ENCODE measurements at regions not wholly inside any gene's neighbourhood (a gene's known extent, or its start where the extent isn't known, plus 50 kb on each side); places are given as distances from the start of the nearest gene placed in this dataset.

DNA sequence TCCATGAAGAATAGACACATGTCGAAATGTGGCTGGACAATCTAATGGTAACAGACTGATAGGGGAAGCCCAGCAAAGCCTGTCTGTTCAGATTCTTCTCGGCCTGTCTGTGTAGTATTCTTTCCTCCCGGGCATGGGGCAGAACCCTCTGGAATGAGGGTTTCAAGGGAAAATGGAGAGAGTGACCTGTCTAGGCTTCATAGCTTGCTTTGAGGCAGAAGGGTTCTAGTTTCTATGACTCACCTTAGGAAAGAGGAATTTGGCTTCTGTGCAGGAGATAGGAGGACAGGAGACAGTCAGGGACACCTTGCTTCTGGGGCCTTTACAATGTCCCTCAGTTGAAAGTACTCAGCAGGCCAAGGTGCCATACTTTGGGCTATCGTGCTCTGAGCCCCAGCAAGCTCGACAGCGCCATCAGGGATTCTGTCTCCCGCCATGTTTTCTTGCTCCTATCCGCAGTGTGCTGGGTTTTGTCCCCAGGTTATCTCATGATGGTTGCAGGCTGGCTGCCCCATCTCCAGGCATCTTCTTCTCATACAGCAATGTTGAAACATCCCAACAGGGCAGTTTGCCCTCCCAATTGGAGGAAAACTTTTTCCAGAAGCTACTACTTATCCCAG lies 74.7 kb upstream of the TLK1 start:
- Mint-ChIP-seq H3K4me1 (ENCODE audit: low read depth) (peaks cover 4% of the 10 kb centered on the region), H3K27me3 (no peaks in the 10 kb centered on the region), H3K27ac (no peak overlapping the region), H3K9me3 (ENCODE audit: low read depth) (no peaks in the 10 kb centered on the region), H3K36me3 (peaks cover 2% of the 10 kb centered on the region), H3K4me3 (no peak overlapping the region)

DNA sequence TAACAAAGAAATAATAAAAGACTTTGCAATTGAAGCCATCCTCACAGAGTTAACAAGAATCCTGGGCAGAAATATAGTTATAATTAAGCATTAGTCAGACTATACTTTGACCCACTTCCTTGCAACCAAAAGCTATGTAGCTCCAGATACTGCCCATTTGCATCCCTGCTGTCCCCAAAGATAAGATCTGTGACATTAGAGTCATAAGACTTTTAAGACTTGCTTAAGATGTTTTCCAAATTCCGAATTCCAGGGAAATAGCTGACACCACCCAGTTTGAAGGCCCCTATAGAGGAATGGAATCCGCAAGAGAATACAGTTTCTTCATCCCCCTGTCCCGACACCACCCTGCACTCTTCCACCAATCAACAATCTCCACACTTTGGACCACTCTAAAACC lies 69.5 kb upstream of the TLK1 start:
- Mint-ChIP-seq H3K27ac (no peak overlapping the region), H3K27me3 (peaks cover 1% of the 10 kb centered on the region), H3K4me3 (no peak overlapping the region)

DNA sequence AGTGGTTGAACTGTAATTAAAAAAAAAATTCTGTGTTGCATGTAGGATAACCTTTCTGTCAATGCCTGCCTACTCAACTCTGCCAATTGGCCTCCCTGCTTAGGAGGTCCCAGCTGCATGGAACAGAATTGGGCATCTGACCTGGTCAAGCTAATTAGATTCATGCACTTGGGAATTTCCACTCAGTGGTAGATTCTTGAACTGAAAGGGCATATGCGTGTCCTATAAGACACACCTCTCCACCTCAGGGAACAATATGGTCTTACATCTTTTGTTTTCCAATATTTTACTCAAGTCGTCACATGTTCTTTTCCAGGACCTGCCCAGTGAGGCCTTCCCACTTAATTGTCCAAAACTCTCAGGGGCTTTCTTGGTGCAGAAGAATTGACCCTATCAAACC lies 68.1 kb upstream of the TLK1 start:
- Mint-ChIP-seq H3K4me3 (no peak overlapping the region), H3K27me3 (peaks cover 1% of the 10 kb centered on the region), H3K4me1 (ENCODE audit: low read depth) (no peaks in the 10 kb centered on the region), H3K9me3 (ENCODE audit: low read depth) (no peaks in the 10 kb centered on the region), H3K27ac (no peak overlapping the region), H3K36me3 (peaks cover 6% of the 10 kb centered on the region)

More for the DNA sequence above, 69.5 kb upstream of the TLK1 start:
- H3K36me3 Mint-ChIP-seq, result peaks cover 2% of the 10 kb centered on the region
- no peaks in the 10 kb centered on the region for H3K4me1 Mint-ChIP-seq (ENCODE audit: low read depth)
- no peaks in the 10 kb centered on the region for H3K9me3 Mint-ChIP-seq (ENCODE audit: low read depth)

DNA sequence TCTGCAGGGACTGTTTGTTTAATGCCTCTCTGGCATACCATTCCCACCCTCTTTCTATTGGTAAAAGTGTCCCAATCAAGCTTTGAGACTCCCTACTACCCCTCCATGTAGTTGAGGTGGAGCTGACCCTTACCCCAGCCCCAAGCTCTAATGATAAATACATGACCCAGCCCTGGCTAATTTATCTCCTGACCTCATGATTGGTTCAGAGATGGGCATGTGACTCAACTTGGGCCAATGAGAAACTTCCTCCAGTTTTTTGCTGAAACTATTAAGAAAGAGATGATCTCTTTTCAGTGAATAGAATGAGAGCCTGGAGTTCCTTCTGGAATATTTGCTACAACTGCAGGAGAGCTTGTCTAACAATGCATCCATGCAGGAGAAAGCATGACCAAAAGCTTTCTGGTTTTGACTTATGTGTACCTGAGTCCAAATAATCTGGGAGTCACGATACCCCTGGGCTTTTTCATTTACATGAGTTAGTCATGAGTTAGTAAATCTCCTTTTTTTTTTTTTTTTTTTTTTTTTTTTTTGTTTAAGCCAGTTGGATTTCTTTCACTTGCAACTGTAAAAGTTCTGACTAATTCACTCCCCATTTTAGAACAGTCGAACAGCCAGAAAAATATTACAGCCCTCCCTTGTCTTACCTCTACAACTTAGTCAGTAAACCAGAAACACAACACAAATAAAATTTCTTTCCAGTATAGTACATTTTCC lies 66.5 kb upstream of the TLK1 start:
- Mint-ChIP-seq H3K9me3 (ENCODE audit: low read depth) (no peaks in the 10 kb centered on the region), H3K27me3 (peaks cover 1% of the 10 kb centered on the region), H3K4me1 (ENCODE audit: low read depth) (no peaks in the 10 kb centered on the region), H3K36me3 (peaks cover 7% of the 10 kb centered on the region), H3K4me3 (no peak overlapping the region), H3K27ac (no peak overlapping the region)

DNA sequence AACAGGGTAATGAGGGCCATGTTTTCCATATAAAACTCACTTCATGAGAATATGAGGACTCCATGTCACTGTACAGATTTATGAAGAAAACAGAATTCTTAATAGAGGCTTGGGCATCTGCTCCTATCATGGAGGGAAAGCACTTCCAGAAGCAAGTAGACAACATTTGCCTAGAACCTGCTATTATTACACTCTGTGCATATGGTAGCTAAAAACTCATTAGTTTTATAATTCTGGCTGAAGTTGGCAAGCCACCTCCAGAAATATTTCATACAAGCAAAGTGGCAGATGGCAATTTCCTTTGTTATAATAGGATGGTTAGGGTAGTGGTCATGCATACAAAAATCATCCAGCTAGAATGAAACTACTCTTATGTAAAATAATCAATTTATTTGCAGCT lies 65.8 kb upstream of the TLK1 start:
- H3K36me3 Mint-ChIP-seq, result peaks cover 7% of the 10 kb centered on the region
- no peaks in the 10 kb centered on the region for H3K4me1 Mint-ChIP-seq (ENCODE audit: low read depth)
- H3K9me3 Mint-ChIP-seq (ENCODE audit: low read depth), result no peaks in the 10 kb centered on the region
- no peak overlapping the region for H3K27ac Mint-ChIP-seq
- H3K27me3 Mint-ChIP-seq, result peaks cover 1% of the 10 kb centered on the region
- no peak overlapping the region for H3K4me3 Mint-ChIP-seq

DNA sequence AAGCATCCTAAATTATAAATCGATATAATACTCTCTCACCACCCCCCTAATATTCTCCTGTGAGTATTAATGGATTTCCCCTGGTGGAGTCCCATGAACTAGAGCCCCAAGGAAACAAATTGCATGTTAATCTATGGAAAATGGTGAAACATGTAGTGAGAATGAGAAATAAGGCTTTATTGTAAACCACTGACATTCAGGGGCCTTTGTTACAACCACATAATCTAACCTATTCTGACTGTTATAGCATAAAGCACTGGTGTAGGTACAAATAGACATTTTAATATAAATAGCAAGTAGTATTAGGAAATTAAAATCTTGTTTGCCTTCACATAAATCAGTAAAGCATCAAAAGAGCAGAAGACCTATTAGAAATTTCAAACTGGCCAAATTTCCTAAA lies 65.3 kb upstream of the TLK1 start:
- Mint-ChIP-seq H3K4me1 (ENCODE audit: low read depth) (no peaks in the 10 kb centered on the region), H3K9me3 (ENCODE audit: low read depth) (no peaks in the 10 kb centered on the region), H3K27me3 (peaks cover 1% of the 10 kb centered on the region), H3K4me3 (no peak overlapping the region), H3K27ac (no peak overlapping the region), H3K36me3 (peaks cover 7% of the 10 kb centered on the region)

DNA sequence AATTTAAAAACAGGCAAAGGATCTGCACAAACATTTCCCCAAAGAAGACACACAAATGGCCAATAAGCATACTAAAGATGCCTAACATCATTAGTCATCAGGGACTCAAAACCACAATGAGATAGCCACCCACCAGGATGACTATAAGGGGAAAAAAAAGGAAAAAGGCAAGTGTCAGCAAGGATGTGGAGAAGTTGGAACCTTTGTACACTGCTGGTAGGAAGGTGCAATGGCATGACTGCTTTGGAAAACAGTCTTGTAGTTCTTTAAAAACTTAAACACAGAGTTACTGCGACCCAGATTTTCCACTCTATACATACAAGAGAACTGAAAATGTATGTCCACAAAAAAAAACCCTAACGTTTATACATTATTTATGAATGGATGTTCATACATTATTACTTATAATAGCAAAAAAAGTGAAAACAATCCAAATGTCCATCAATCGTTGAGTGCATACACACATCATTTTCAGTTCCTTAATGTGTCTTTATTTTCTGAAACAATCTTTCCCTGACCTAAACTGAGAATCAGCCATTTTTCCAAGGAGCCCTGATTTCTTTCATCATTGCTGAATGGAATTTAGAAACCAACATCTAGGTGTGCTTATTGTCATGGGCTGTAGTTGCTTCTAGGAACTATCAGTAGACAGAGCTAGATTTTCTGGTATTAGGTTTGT lies 64.7 kb upstream of the TLK1 start:
- Mint-ChIP-seq H3K36me3 (peaks cover 7% of the 10 kb centered on the region), H3K27ac (no peak overlapping the region), H3K9me3 (ENCODE audit: low read depth) (no peaks in the 10 kb centered on the region), H3K4me3 (no peak overlapping the region), H3K4me1 (ENCODE audit: low read depth) (no peaks in the 10 kb centered on the region), H3K27me3 (peaks cover 1% of the 10 kb centered on the region)

DNA sequence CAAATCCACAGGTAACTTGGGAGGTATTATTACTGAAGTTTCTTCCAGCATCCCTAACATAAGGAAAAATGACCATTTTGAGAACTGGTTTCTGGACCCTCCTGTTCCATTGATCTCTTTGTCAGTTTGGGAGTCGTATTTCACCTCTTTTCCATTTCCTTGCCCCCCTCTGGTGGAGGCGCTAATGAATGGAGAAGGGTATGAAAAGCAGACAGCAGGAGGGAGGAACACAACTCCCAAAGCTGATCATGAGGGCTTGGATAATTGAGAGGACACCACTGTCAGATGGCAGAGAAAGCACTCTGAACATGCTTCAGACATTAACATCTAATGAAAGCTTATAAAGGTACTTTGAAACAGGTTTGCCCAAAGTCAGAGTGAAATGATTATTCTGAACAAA lies 56.6 kb upstream of the TLK1 start:
- Mint-ChIP-seq H3K9me3 (ENCODE audit: low read depth) (peaks cover 3% of the 10 kb centered on the region), H3K4me3 (no peak overlapping the region), H3K4me1 (ENCODE audit: low read depth) (peaks cover 2% of the 10 kb centered on the region), H3K27ac (no peak overlapping the region), H3K36me3 (peaks cover 3% of the 10 kb centered on the region), H3K27me3 (no peaks in the 10 kb centered on the region)

DNA sequence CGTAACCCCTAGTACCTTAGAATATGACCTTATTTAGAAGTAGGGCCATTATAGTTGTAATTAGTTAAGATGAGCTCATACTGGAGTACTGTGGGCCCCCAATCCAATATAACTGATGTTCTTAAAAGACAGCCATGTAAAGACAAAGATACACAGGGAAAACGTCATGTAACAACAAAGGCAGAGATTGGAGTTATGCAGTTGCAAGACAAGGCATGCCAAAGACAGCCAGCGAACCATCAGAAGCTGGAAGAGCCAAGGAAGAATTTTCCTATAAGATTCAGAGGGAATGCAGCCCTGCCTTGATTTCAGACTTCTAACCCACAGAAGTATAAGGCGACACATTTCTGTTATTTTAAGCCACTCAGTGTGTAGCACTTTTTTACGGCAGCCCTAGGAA lies 55.9 kb upstream of the TLK1 start:
- Mint-ChIP-seq H3K9me3 (ENCODE audit: low read depth) (peaks cover 3% of the 10 kb centered on the region), H3K27me3 (no peaks in the 10 kb centered on the region), H3K27ac (no peak overlapping the region), H3K4me3 (no peak overlapping the region), H3K36me3 (peaks cover 3% of the 10 kb centered on the region), H3K4me1 (ENCODE audit: low read depth) (peaks cover 4% of the 10 kb centered on the region)

DNA sequence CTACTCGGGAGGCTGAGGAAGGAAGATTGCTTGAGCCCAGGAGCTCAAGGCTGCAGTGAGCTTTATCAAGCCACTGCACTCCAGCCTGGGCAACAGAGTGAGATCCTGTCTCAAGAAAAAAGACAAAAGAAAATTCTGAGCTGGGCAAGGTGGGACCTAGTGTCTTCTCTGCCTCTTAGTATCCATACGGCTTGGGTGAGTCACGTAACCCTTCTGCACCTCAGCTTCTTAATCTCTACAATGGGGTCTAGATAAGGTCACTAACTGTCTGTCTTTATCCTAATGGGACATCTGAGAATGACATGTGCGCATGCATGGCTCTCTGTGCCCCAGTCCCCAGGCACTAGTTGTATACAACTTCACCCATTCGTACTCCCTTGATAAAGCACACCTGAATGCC lies 53.4 kb upstream of the TLK1 start:
- H3K27me3 Mint-ChIP-seq, result no peaks in the 10 kb centered on the region
- H3K27ac Mint-ChIP-seq, result no peak overlapping the region
- no peak overlapping the region for H3K4me3 Mint-ChIP-seq
- peaks cover under 1% of the 10 kb centered on the region for H3K9me3 Mint-ChIP-seq (ENCODE audit: low read depth)
- peaks cover 19% of the 10 kb centered on the region for H3K4me1 Mint-ChIP-seq (ENCODE audit: low read depth)
- H3K36me3 Mint-ChIP-seq, result peaks cover under 1% of the 10 kb centered on the region

DNA sequence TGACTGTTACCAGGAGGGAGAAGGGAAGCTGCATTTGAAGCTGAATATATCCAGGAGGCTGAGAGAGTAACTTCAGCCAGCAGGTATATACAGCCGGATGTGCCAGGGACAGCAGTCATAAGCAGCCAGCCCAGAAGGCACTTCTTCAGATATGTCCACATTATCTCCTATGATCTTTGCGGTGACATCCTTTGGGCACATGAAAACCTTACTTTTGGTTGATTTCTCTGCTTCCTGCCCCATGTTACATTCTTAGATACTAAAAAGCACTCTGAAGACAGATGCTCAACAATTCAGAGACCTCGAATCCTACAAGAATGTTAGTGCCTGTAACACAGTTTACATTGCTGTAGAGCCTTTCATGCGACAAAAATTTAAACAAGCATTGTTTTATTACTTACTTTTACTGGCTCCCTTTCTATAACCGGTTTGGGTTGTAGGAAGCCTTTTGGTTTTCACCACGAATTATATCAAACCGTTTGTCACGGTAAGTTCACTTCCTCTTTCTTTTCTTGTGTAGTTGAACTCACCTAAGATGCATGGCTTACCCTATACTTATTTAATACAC lies 50.3 kb upstream of the TLK1 start:
- peak overlapping the region; percentile 80 for H3K4me3 Mint-ChIP-seq
- no peaks in the 10 kb centered on the region for H3K36me3 Mint-ChIP-seq
- no peaks in the 10 kb centered on the region for H3K27me3 Mint-ChIP-seq
- peak overlapping the region; percentile 82 for H3K27ac Mint-ChIP-seq
- no peaks in the 10 kb centered on the region for H3K9me3 Mint-ChIP-seq (ENCODE audit: low read depth)
- peaks cover 23% of the 10 kb centered on the region for H3K4me1 Mint-ChIP-seq (ENCODE audit: low read depth)
